Common myeloid progenitor, CD34-positive (primary cell): ENCODE measurements at regions not wholly inside any gene's neighbourhood (a gene's known extent, or its start where the extent isn't known, plus 50 kb on each side); places are given as distances from the start of the nearest gene placed in this dataset.
"Not testable (repeated sequence)": the region's sequence is repeated elsewhere in the genome, so short reads cannot be mapped to it uniquely, and the experiment has no call there.

Source experiments
- CTCF ChIA-PET: fragments of 350-600 bp; sonication (Branson Sonifier 250); formaldehyde crosslinking; loops from one replicate; lab custom pipeline; 2021; ENCODE audit warnings: antibody characterized with exemption; lab: Charles Lee
- POLR2A ChIA-PET: fragments of 350-600 bp; sonication (Branson Sonifier 250); formaldehyde crosslinking; loops from one replicate; lab custom pipeline; 2021; ENCODE audit warnings: antibody characterized with exemption; lab: Charles Lee
- DNase-seq, 3 donors: peaks; one replicate each; pipeline versions ENCODE4 v3.0.0 to v3.0.0-alpha.2; 2013
- H3K27ac ChIP-seq, 2 experiments: 1 replicate in 1 of 2; 2 replicates in 1 of 2; pipeline ENCODE4 v1.7.0; 2013; ENCODE audit warnings: inconsistent platforms in 2 of 2, low read length in 2 of 2, mild to moderate bottlenecking in 2 of 2, low read depth in 1 of 2, moderate library complexity in 1 of 2; ENCODE audit not compliant: severe bottlenecking in 2 of 2, insufficient read depth in 1 of 2, poor library complexity in 1 of 2
- H3K27me3 ChIP-seq, 5 experiments: replicated peaks in 2 of 5; 1 replicate in 3 of 5; 2 replicates in 2 of 5; pipeline versions ENCODE4 v1.6.1 to v1.7.0; 2013; ENCODE audit warnings: low read length in 4 of 5, mild to moderate bottlenecking in 2 of 5, moderate library complexity in 2 of 5, inconsistent platforms in 1 of 5; ENCODE audit not compliant: insufficient read depth in 5 of 5, control insufficient read depth in 4 of 5
- H3K36me3 ChIP-seq, 4 experiments: 1 replicate in 2 of 4; 2 replicates in 2 of 4; pipeline versions ENCODE4 v1.6.1 to v1.7.0; 2013; ENCODE audit warnings: low read length in 3 of 4, control low read depth in 1 of 4, mild to moderate bottlenecking in 1 of 4; ENCODE audit not compliant: control insufficient read depth in 4 of 4, insufficient read depth in 4 of 4
- H3K4me1 ChIP-seq, 4 experiments: 1 replicate in 3 of 4; 2 replicates in 1 of 4; pipeline versions ENCODE4 v1.6.1 to v1.7.1; 2013; ENCODE audit warnings: low read length in 3 of 4, mild to moderate bottlenecking in 3 of 4, control low read depth in 1 of 4, inconsistent platforms in 1 of 4, moderate library complexity in 1 of 4; ENCODE audit not compliant: control insufficient read depth in 4 of 4, insufficient read depth in 4 of 4; ENCODE audit errors: control extremely low read depth in 1 of 4
- H3K4me3 ChIP-seq, 7 experiments: 1 replicate in 4 of 7; 2 replicates in 3 of 7; pipeline versions ENCODE4 v1.5.1 to v1.7.0; 2013; ENCODE audit warnings: mild to moderate bottlenecking in 7 of 7, low read length in 6 of 7, moderate library complexity in 6 of 7, inconsistent platforms in 2 of 7, low read depth in 2 of 7, control low read depth in 1 of 7; ENCODE audit not compliant: insufficient read depth in 4 of 7, control insufficient read depth in 1 of 7; ENCODE audit errors: extremely low read depth in 1 of 7
- H3K9me3 ChIP-seq, 5 experiments: 1 replicate in 4 of 5; 2 replicates in 1 of 5; pipeline versions ENCODE4 v1.6.1 to v1.7.1; 2013; ENCODE audit warnings: low read length in 4 of 5, mild to moderate bottlenecking in 2 of 5, inconsistent platforms in 1 of 5, low read depth in 1 of 5, moderate library complexity in 1 of 5; ENCODE audit not compliant: control insufficient read depth in 4 of 5, insufficient read depth in 2 of 5; ENCODE audit errors: control extremely low read depth in 1 of 5
- WGBS: methylation state at CpG from one replicate; pipeline ENCODE4 v1.1.5; 2013; ENCODE audit not compliant: insufficient coverage; 5-methylcytosine and 5-hydroxymethylcytosine counted together

DNA sequence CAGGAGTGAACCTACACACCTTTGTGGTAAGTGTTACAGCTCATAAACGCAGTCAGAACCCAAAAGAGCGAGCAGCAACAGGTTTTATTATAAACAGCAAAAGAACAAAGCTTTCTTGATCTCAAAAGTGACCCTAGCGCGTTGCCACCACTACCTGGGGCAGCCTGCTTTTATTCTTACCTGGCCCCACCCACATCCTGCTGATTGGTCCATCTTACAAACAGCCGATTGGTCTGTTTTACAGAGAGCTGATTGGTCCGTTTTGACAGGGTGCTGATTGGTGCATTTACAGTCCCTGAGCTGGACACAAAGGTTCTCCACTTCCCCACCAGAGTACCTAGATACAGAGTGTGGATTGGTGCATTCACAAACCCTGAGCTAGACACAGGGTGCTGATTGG lies 143.1 kb downstream of the ARRDC4 start:
- ChIA-PET CTCF (interaction anchor here (1.1 to 1.8 kb wide), 4 partner anchors 9 to 206 kb away, joined by 3 to 7 read pairs (median 4); no protein-coding TSS in a partner anchor), POLR2A (no interaction called here)
- H3K27me3 ChIP-seq, result peaks cover 0 to 2% (median 0%) of the 10 kb centered on the region in 5 experiments
- WGBS, result 100% methylated on average over 5 of the region's 6 CpGs
- DNase-seq, result no peak
- no peaks in the 10 kb centered on the region for H3K36me3 ChIP-seq
- no peaks in the 10 kb centered on the region for H3K4me1 ChIP-seq
- H3K4me3 ChIP-seq, result no peak overlapping the region
- H3K27ac ChIP-seq, result no peak overlapping the region
- peaks cover 0 to 2% (median 0%) of the 10 kb centered on the region in 5 experiments for H3K9me3 ChIP-seq

DNA sequence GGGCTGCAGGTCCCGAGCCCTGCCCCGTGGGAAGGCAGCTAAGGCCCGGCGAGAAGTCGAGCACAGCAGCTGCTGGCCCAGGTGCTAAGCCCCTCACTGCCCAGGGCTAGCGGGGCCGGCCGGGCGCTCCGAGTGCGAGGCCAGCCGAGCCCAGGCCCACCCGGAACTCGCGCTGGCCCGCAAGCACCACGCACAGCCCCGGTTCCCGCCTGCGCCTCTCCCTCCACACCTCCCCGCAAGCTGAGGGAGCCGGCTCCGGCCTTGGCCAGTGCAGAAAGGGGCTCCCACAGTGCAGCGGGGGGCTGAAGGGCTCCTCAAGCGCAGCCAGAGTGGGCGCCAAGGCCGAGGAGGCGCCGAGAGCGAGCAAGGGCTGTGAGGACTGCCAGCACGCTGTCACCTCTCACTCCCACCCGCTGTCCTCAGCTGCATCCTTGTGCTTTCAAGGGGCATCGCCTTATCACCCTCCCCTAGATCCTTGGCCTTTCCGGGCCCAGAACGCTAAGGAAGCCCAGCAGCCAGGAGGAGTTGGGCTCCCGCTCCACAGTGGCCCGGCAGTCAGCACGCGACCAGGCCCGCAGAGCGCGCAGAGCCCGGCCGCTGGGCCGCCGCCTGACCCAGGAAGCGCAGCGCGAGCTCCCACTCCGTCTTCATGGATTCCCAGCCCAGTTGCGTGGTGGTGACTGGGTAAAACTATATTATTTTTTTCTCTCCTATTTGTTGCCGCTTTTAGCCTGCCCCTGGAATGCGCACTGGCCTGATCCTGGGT lies 144.1 kb downstream of the ARRDC4 start:
- H3K9me3 ChIP-seq, H3K27me3 ChIP-seq, DNase-seq, H3K4me1 ChIP-seq, H3K27ac ChIP-seq, H3K4me3 ChIP-seq, H3K36me3 ChIP-seq: not testable (repeated sequence)
- 96% methylated on average over 21 of the region's 53 CpGs for WGBS
- ChIA-PET POLR2A (interaction anchor here (0.6 kb wide), 1 partner anchor 29 kb away, joined by 3 read pairs; no protein-coding TSS in a partner anchor), CTCF (interaction anchor here (1.3 kb wide), 1 partner anchor 194 kb away, joined by 3 read pairs; no protein-coding TSS in a partner anchor)

DNA sequence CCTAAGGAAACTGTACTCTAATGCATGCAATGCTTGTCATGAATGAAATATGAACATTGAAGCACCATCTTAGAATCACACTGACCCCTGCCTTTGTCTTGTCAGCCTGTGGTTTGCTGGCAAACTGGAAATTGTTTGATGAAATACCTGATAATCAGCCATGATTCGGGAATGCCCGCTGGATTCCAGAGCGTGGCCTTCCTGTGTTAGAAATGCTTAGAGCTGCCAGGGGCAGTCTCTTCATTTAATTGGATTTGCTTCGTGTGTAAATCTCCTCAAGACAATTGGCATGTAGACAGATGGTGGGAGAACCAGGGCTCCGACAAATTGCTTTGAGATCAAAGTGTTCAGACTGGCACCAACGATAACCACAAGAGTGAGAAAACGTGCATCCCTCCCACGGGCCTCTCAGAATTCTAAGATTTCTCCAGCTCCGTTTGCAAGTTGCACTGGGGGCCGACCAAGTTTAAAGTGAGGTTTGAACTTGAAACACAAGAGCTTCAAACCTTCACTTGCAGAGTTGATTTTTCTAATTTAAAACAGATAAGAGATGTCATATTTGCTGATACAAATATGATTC lies 146.2 kb downstream of the ARRDC4 start:
- POLR2A ChIA-PET, H3K4me3 ChIP-seq, CTCF ChIA-PET, DNase-seq, H3K27me3 ChIP-seq, H3K4me1 ChIP-seq, H3K9me3 ChIP-seq, H3K27ac ChIP-seq, H3K36me3 ChIP-seq: not testable (repeated sequence)
- 88% methylated on average over 5 of the region's 10 CpGs for WGBS

DNA sequence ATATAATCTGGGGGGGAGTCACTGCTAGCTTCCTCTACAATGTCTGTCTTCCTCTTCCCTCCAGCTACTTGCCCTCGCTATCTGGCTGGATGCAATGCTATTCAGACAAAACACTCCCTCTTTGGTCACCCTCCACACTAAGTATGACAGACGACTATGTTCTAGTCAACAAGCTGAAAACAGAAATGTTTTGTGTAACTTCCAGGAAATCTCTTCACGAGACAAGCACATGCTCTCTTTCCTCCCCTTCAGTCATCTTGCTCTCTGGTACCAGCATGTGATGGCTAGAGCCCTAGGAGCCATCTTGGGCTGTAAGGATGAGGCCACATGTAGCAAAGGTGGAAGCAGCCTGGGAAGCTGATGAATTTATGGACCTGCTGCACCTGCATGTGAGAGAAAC lies 151.3 kb downstream of the ARRDC4 start:
- Histone ChIP-seq H3K27ac (no peak overlapping the region), H3K4me3 (no peak overlapping the region), H3K9me3 (peaks cover 0 to 2% (median 0%) of the 10 kb centered on the region in 5 experiments), H3K4me1 (no peaks in the 10 kb centered on the region), H3K36me3 (no peaks in the 10 kb centered on the region), H3K27me3 (no peaks in the 10 kb centered on the region)
- ChIA-PET POLR2A (no interaction called here), CTCF (no interaction called here)
- 58% methylated on average over 3 of the region's 3 CpGs for WGBS
- no peak for DNase-seq

DNA sequence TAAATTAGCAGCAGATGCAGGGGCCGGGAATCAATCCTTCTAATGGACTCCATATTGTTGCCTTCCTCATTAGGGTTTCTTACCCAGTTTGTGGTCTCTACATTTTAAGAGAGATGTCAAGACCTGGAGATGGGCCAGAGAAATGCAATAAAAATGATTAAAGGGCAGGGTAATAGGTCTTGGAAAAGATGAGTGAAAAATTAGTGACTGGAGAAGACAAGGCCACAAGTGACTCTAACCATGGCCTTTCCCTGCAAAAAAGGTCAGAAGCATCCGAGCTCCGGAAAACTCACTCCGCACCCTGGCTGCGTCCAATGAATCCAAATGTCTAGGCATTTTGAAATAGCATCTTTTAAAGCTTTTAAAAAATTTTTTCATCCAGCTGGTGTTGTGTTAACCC lies 152.8 kb downstream of the ARRDC4 start:
- Histone ChIP-seq H3K4me3 (no peak overlapping the region), H3K9me3 (peaks cover 0 to 2% (median 0%) of the 10 kb centered on the region in 5 experiments), H3K27me3 (no peaks in the 10 kb centered on the region), H3K4me1 (no peaks in the 10 kb centered on the region), H3K27ac (no peak overlapping the region), H3K36me3 (no peaks in the 10 kb centered on the region)
- no peak for DNase-seq
- WGBS, result 96% methylated on average over 5 of the region's 5 CpGs
- ChIA-PET CTCF (interaction anchor here (1.0 to 1.6 kb wide), 3 partner anchors 11 to 65 kb away, joined by 3 to 4 read pairs (median 4); no protein-coding TSS in a partner anchor), POLR2A (no interaction called here)

DNA sequence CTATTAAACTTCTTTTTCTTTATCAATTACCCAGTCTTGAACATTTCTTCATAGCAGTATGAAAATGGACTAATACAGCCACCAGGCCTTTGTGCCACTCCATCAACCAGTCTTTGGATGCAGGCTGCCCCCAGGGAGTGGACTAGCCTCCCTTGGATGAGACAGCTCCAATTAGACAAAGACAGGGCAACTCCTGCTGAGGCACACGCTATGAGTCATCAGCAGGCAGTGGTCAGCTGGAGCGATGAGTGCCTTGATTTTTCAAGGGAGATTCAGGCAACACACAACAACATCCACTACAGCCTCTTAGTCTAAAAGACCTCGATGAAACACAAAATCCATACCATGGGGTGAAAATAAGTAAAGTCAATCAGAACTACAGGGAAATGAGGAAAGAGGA lies 160.1 kb downstream of the ARRDC4 start:
- ChIA-PET CTCF (no interaction called here), POLR2A (no interaction called here)
- H3K36me3 ChIP-seq, result no peaks in the 10 kb centered on the region
- DNase-seq, result no peak
- no CpG with 5 or more reads among the region's 3 CpGs for WGBS
- H3K4me1 ChIP-seq, result no peaks in the 10 kb centered on the region
- H3K27me3 ChIP-seq, result no peaks in the 10 kb centered on the region
- no peak overlapping the region for H3K27ac ChIP-seq
- H3K4me3 ChIP-seq, result no peak overlapping the region
- no peaks in the 10 kb centered on the region for H3K9me3 ChIP-seq

DNA sequence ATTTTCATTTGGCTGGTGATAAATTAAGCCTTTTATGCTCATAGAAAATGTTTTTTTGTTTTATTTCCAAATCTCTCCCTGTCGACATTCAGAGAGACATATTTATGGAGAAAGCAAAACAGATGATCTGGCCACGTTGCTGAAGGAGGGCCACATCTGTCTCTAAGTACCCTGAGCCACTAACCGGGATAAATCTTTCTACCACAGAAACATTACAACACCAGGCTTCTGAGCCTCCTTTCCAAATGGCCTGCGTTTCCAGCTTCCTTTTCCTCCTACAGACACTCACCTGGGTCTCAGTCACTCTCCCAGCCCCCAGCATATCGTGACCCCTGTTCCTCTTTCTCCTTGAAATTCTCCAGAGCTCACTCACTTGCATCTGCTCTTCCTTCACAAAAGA lies 161.0 kb downstream of the ARRDC4 start:
- H3K27ac ChIP-seq, result no peak overlapping the region
- ChIA-PET CTCF (no interaction called here), POLR2A (no interaction called here)
- no peaks in the 10 kb centered on the region for H3K36me3 ChIP-seq
- DNase-seq, result no peak
- WGBS, result 72% methylated on average over 4 of the region's 5 CpGs
- H3K27me3 ChIP-seq, result no peaks in the 10 kb centered on the region
- no peak overlapping the region for H3K4me3 ChIP-seq
- no peaks in the 10 kb centered on the region for H3K4me1 ChIP-seq
- H3K9me3 ChIP-seq, result no peaks in the 10 kb centered on the region
